ENCODE measurements at regions not wholly inside any gene's neighbourhood (a gene's known extent, or its start where the extent isn't known, plus 50 kb on each side); places are given as distances from the start of the nearest gene placed in this dataset.

GRCh38 chr5:58232130-58232529, 227.8 kb downstream of the PLK2 start:
- H3K9me2 ChIP-seq (ENCODE audit: low read depth, low read length), result no peaks in the 10 kb centered on the region
- H3K27ac ChIP-seq (ENCODE audit: low read depth, low read length, poor library complexity, severe bottlenecking), result no peak overlapping the region
- no peak overlapping the region for H3K9ac ChIP-seq (ENCODE audit: low read length)
- H3K27me3 ChIP-seq (ENCODE audit: insufficient read depth, low read length), result no peaks in the 10 kb centered on the region
- H3K4me1 ChIP-seq (ENCODE audit: insufficient read depth, low read length, severe bottlenecking), result no peaks in the 10 kb centered on the region
- no peaks in the 10 kb centered on the region for H4K20me1 ChIP-seq (ENCODE audit: insufficient read depth, low read length)
- no peaks in the 10 kb centered on the region for H3F3A ChIP-seq (ENCODE audit: insufficient read depth, low read length)
- no peak overlapping the region for H3K4me3 ChIP-seq (ENCODE audit: low read depth, low read length, poor library complexity, severe bottlenecking)
- H3K36me3 ChIP-seq (ENCODE audit: insufficient read depth, low read length), result no peaks in the 10 kb centered on the region
- no peak overlapping the region for H3K4me2 ChIP-seq (ENCODE audit: low read length)
- H3K79me2 ChIP-seq (ENCODE audit: insufficient read depth, low read length), result no peaks in the 10 kb centered on the region
- H3K9me3 ChIP-seq (ENCODE audit: low read length), result no peaks in the 10 kb centered on the region
- TF ChIP-seq, protein P1, sequence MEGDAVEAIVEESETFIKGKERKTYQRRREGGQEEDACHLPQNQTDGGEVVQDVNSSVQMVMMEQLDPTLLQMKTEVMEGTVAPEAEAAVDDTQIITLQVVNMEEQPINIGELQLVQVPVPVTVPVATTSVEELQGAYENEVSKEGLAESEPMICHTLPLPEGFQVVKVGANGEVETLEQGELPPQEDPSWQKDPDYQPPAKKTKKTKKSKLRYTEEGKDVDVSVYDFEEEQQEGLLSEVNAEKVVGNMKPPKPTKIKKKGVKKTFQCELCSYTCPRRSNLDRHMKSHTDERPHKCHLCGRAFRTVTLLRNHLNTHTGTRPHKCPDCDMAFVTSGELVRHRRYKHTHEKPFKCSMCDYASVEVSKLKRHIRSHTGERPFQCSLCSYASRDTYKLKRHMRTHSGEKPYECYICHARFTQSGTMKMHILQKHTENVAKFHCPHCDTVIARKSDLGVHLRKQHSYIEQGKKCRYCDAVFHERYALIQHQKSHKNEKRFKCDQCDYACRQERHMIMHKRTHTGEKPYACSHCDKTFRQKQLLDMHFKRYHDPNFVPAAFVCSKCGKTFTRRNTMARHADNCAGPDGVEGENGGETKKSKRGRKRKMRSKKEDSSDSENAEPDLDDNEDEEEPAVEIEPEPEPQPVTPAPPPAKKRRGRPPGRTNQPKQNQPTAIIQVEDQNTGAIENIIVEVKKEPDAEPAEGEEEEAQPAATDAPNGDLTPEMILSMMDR (IDR thresholded peaks at IDR 0.05; ENCODE audit: low read length), result no peak
- TF ChIP-seq EZH2 (IDR thresholded peaks at IDR 0.05; ENCODE audit: borderline replicate concordance, low read length), result no peak
- no peak overlapping the region for H2AFZ ChIP-seq (ENCODE audit: low read length)

GRCh38 chr5:58231041-58231440, 228.8 kb downstream of the PLK2 start:
- no peak overlapping the region for H3K4me2 ChIP-seq (ENCODE audit: low read length)
- no peak overlapping the region for H3K4me3 ChIP-seq (ENCODE audit: low read depth, low read length, poor library complexity, severe bottlenecking)
- H3K4me1 ChIP-seq (ENCODE audit: insufficient read depth, low read length, severe bottlenecking), result no peaks in the 10 kb centered on the region
- no peaks in the 10 kb centered on the region for H3F3A ChIP-seq (ENCODE audit: insufficient read depth, low read length)
- no peak overlapping the region for H3K9ac ChIP-seq (ENCODE audit: low read length)
- no peaks in the 10 kb centered on the region for H3K9me2 ChIP-seq (ENCODE audit: low read depth, low read length)
- no peaks in the 10 kb centered on the region for H3K27me3 ChIP-seq (ENCODE audit: insufficient read depth, low read length)
- H3K27ac ChIP-seq (ENCODE audit: low read depth, low read length, poor library complexity, severe bottlenecking), result no peak overlapping the region
- H3K9me3 ChIP-seq (ENCODE audit: low read length), result no peaks in the 10 kb centered on the region
- H3K79me2 ChIP-seq (ENCODE audit: insufficient read depth, low read length), result no peaks in the 10 kb centered on the region
- H2AFZ ChIP-seq (ENCODE audit: low read length), result no peak overlapping the region
- no peaks in the 10 kb centered on the region for H3K36me3 ChIP-seq (ENCODE audit: insufficient read depth, low read length)
- H4K20me1 ChIP-seq (ENCODE audit: insufficient read depth, low read length), result no peaks in the 10 kb centered on the region
- TF ChIP-seq, protein P1 (IDR thresholded peaks at IDR 0.05; ENCODE audit: low read length), result no peak
- TF ChIP-seq EZH2 (IDR thresholded peaks at IDR 0.05; ENCODE audit: borderline replicate concordance, low read length), result no peak

DNA sequence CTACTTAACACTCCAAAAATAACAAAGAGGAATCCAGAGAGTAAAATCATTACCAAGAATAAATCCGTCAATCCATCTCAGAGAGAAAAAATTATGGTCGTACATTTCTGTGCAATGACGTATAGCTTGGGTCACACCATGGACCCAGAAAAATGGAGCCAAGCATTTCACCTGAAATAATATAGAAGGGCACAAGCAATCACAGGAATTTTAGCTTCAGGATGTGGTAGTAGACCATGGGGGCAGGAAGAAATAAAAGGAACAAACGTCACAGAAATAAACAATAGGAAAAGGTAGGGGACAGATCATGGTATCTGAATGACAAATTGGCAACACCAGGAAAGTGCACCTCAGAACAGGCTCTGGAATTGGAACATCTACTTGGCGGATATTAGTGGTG, 231.0 kb downstream of the PLK2 start:
- no peaks in the 10 kb centered on the region for H3K27me3 ChIP-seq (ENCODE audit: insufficient read depth, low read length)
- H3K79me2 ChIP-seq (ENCODE audit: insufficient read depth, low read length), result no peaks in the 10 kb centered on the region
- H3K4me1 ChIP-seq (ENCODE audit: insufficient read depth, low read length, severe bottlenecking), result no peaks in the 10 kb centered on the region
- no peaks in the 10 kb centered on the region for H4K20me1 ChIP-seq (ENCODE audit: insufficient read depth, low read length)
- H3K4me2 ChIP-seq (ENCODE audit: low read length), result no peak overlapping the region
- H3F3A ChIP-seq (ENCODE audit: insufficient read depth, low read length), result no peaks in the 10 kb centered on the region
- H3K9me3 ChIP-seq (ENCODE audit: low read length), result no peaks in the 10 kb centered on the region
- H3K36me3 ChIP-seq (ENCODE audit: insufficient read depth, low read length), result no peaks in the 10 kb centered on the region
- H3K4me3 ChIP-seq (ENCODE audit: low read depth, low read length, poor library complexity, severe bottlenecking), result no peak overlapping the region
- H3K9me2 ChIP-seq (ENCODE audit: low read depth, low read length), result no peaks in the 10 kb centered on the region
- H3K27ac ChIP-seq (ENCODE audit: low read depth, low read length, poor library complexity, severe bottlenecking), result no peak overlapping the region
- H2AFZ ChIP-seq (ENCODE audit: low read length), result no peak overlapping the region
- H3K9ac ChIP-seq (ENCODE audit: low read length), result no peak overlapping the region
- TF ChIP-seq, protein P1 (IDR thresholded peaks at IDR 0.05; ENCODE audit: low read length), result no peak
- TF ChIP-seq EZH2 (IDR thresholded peaks at IDR 0.05; ENCODE audit: borderline replicate concordance, low read length), result no peak
